ENCODE measurements at regions not wholly inside any gene's neighbourhood (a gene's known extent, or its start where the extent isn't known, plus 50 kb on each side); places are given as distances from the start of the nearest gene placed in this dataset.

- H3K4me3 ChIP-seq (ENCODE audit: low read depth, poor library complexity, severe bottlenecking): no peak overlapping the region
- TF ChIP-seq POLR2A (IDR thresholded peaks at IDR 0.05) (no peak), CTCF (IDR thresholded peaks at IDR 0.05) (no peak)
- WGBS, 2 donors: 44 to 53% methylated on average over 9 of the region's 9 CpGs
- no peak for DNase-seq (ENCODE audit: low spot score in 2 of 2)
- intact Hi-C loops (cut with DNase I; ENCODE audit: low total_unique reads): no loop called here
Measured at GRCh38 chr21:35476621-35477395, 427.7 kb upstream of the RUNX1 start.

GRCh38 chr21:35475762-35476161 is 426.7 kb upstream of the RUNX1 start:
- H3K4me3 ChIP-seq (ENCODE audit: low read depth, poor library complexity, severe bottlenecking): no peak overlapping the region
- intact Hi-C loops (cut with DNase I; ENCODE audit: low total_unique reads): no loop called here
- TF ChIP-seq CTCF (IDR thresholded peaks at IDR 0.05): no peak
- no peak for DNase-seq (ENCODE audit: low spot score in 2 of 2)
- WGBS, 2 donors: 47 to 64% methylated on average over 4 of the region's 4 CpGs

DNA sequence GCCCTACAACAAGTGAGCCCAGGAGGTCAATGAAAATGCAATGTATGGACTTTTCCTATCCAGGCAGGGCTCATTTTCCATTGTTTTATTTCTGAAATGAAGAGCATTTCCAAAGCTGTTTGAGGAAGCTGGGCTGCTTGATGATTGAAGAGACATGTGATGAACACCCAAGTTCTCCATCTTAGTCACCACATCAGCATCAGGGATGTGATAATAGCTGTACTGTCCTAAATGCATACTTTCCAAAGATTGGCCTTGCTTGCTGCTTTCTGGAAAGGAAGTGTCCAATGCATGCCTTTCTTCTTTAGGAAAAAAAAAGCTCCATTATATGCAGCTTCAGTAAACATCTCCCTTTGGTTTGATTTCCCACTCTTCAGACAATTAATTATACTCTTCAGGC is 425.9 kb upstream of the RUNX1 start:
- DNase-seq (ENCODE audit: low spot score in 2 of 2): peak in 1 of 2 donors; percentile 18
- no peak for TF ChIP-seq CTCF (IDR thresholded peaks at IDR 0.05)
- TF ChIP-seq POLR2A (IDR thresholded peaks at IDR 0.05): no peak
- intact Hi-C loops (cut with DNase I; ENCODE audit: low total_unique reads): no loop called here
- no peak overlapping the region for H3K4me3 ChIP-seq (ENCODE audit: low read depth, poor library complexity, severe bottlenecking)

- DNase-seq (ENCODE audit: low spot score in 2 of 2): no peak
- no peak overlapping the region for H3K4me3 ChIP-seq (ENCODE audit: low read depth, poor library complexity, severe bottlenecking)
- no peak for TF ChIP-seq POLR2A (IDR thresholded peaks at IDR 0.05)
- TF ChIP-seq CTCF (IDR thresholded peaks at IDR 0.05): no peak
- intact Hi-C loops (cut with DNase I; ENCODE audit: low total_unique reads): no loop called here
- 73 to 85% methylated on average over 1 of the region's 1 CpG for WGBS, 2 donors
Measured at GRCh38 chr21:35473496-35473895, 424.4 kb upstream of the RUNX1 start.

GRCh38 chr21:35470522-35470921 is 421.4 kb upstream of the RUNX1 start:
- H3K4me3 ChIP-seq (ENCODE audit: low read depth, poor library complexity, severe bottlenecking): no peak overlapping the region
- intact Hi-C loops (cut with DNase I; ENCODE audit: low total_unique reads): no loop called here
- WGBS, 2 donors: 83 to 86% methylated on average over 5 of the region's 5 CpGs
- no peak for TF ChIP-seq POLR2A (IDR thresholded peaks at IDR 0.05)
- TF ChIP-seq CTCF (IDR thresholded peaks at IDR 0.05): no peak
- DNase-seq (ENCODE audit: low spot score in 2 of 2): no peak

- no peak for DNase-seq (ENCODE audit: low spot score in 2 of 2)
- TF ChIP-seq CTCF (IDR thresholded peaks at IDR 0.05): no peak
- TF ChIP-seq POLR2A (IDR thresholded peaks at IDR 0.05): no peak
- 87 to 90% methylated on average over 1 of the region's 1 CpG for WGBS, 2 donors
- H3K4me3 ChIP-seq (ENCODE audit: low read depth, poor library complexity, severe bottlenecking): no peak overlapping the region
- intact Hi-C loops (cut with DNase I; ENCODE audit: low total_unique reads): no loop called here
Measured at GRCh38 chr21:35469498-35469897, 420.4 kb upstream of the RUNX1 start.
